MCF 10A (cell line): ENCODE measurements at regions not wholly inside any gene's neighbourhood (a gene's known extent, or its start where the extent isn't known, plus 50 kb on each side); places are given as distances from the start of the nearest gene placed in this dataset.
A peak's percentile ranks its signal among the peaks of the same experiment; 100 is the strongest.

Source experiments
- BruUV-seq: library from RNA; stranded (reverse); fragments of 400-500 nt; replicated peaks from 2 replicates; lab custom pipeline; 2021; lab: Mats Ljungman, UMichigan
- CTCF ChIA-PET: fragments of 300-600 bp; sonication (Branson Sonifier 250); formaldehyde crosslinking; extraction: SDS; loops from one replicate; lab custom pipeline; 2021; ENCODE audit warnings: antibody characterized with exemption, inconsistent platforms; lab: Yijun Ruan, JAX
- POLR2A ChIA-PET: fragments of 300-600, 350-650 bp; sonication (Branson Sonifier 250); formaldehyde crosslinking; extraction: SDS; loops from one replicate; lab custom pipeline; 2020; ENCODE audit warnings: antibody characterized with exemption, inconsistent platforms; lab: Yijun Ruan, JAX
- DNase-seq: peaks from one replicate; pipeline ENCODE4 v3.0.0-alpha.2; 2018; ENCODE audit not compliant: unreplicated experiment
- H3K27ac Mint-ChIP-seq: one replicate; pipeline ENCODE4 v1.8.0; 2022; ENCODE audit warnings: mild to moderate bottlenecking, low read depth, mixed read lengths; ENCODE audit not compliant: unreplicated experiment
- H3K27me3 Mint-ChIP-seq: one replicate; pipeline ENCODE4 v1.8.0; 2022; ENCODE audit warnings: mixed read lengths; ENCODE audit not compliant: insufficient read depth, unreplicated experiment
- H3K36me3 Mint-ChIP-seq: one replicate; pipeline ENCODE4 v1.8.0; 2022; ENCODE audit warnings: mild to moderate bottlenecking, moderate library complexity, mixed read lengths; ENCODE audit not compliant: insufficient read depth, unreplicated experiment
- H3K4me1 Mint-ChIP-seq: one replicate; pipeline ENCODE4 v1.8.0; 2022; ENCODE audit warnings: mixed read lengths; ENCODE audit not compliant: insufficient read depth, unreplicated experiment
- H3K4me3 Mint-ChIP-seq: one replicate; pipeline ENCODE4 v1.8.0; 2022; ENCODE audit warnings: mild to moderate bottlenecking, moderate library complexity, mixed read lengths; ENCODE audit not compliant: unreplicated experiment
- H3K9me3 Mint-ChIP-seq: one replicate; pipeline ENCODE4 v1.8.0; 2022; ENCODE audit warnings: mixed read lengths; ENCODE audit not compliant: unreplicated experiment
- intact Hi-C: fragments of 100-400 bp; cut with micrococcal nuclease; formaldehyde crosslinking; loops from 2 replicates; pipeline ENCODE4 v1.14.1; 2022
- TF ChIP-seq, protein P1 (sequence below): fragments of 200-600 bp; IDR thresholded peaks from one replicate; pipeline ENCODE4 v1.8.0; 2022; ENCODE audit warnings: antibody characterized with exemption, mild to moderate bottlenecking; ENCODE audit not compliant: unreplicated experiment

DNA sequence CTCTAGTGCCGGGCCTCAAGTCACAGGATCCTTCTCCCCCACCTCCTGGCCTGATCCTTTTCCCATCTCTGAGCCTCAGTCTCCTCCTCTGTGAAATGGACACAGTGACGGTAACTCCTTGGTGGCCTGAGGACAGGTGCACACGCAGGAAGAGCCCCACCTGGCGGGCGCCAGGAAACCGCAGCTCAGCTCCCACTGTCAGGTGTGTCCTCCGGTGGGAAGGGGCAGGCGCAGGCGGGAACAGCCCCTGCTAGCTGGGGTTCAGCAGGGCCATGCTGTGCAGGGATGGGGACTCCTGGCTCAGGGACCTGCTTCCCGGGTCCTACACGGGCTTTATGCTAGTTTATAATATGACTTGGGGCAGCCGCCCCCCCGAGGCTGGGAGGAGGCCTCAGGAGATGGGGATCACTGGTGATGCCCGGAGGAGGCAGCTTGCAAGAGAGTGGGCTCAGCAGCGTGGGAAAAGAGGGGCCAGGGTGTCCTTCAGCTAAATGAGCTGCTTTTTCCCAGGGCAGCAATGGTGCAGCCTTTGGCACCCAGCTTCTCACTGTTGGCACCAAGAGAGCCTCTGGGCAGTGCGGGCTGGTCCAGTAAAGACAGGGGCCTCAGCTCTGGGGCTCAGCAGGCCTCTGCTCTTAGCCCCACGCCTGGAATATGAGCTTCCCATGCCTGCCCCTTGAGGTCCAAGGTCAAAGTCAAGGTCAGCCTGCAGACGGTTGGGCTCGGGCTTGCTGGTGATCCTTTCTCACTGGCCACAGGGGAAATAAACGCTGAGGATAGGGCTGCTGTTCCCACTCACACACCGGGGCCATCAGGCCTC lies 68.0 kb upstream of the FAM20C start:
- Mint-ChIP-seq H3K27ac (no peak overlapping the region), H3K27me3 (no peaks in the 10 kb centered on the region), H3K36me3 (no peaks in the 10 kb centered on the region), H3K4me1 (no peaks in the 10 kb centered on the region), H3K4me3 (no peak overlapping the region), H3K9me3 (no peaks in the 10 kb centered on the region)
- ChIA-PET CTCF (interaction anchor here (1.0 kb wide), 1 partner anchor 11 kb away, joined by 3 read pairs; no protein-coding TSS in a partner anchor), POLR2A (no interaction called here)
- no TSS peak for BruUV-seq
- intact Hi-C loops, result no loop called here
- TF ChIP-seq, protein P1, sequence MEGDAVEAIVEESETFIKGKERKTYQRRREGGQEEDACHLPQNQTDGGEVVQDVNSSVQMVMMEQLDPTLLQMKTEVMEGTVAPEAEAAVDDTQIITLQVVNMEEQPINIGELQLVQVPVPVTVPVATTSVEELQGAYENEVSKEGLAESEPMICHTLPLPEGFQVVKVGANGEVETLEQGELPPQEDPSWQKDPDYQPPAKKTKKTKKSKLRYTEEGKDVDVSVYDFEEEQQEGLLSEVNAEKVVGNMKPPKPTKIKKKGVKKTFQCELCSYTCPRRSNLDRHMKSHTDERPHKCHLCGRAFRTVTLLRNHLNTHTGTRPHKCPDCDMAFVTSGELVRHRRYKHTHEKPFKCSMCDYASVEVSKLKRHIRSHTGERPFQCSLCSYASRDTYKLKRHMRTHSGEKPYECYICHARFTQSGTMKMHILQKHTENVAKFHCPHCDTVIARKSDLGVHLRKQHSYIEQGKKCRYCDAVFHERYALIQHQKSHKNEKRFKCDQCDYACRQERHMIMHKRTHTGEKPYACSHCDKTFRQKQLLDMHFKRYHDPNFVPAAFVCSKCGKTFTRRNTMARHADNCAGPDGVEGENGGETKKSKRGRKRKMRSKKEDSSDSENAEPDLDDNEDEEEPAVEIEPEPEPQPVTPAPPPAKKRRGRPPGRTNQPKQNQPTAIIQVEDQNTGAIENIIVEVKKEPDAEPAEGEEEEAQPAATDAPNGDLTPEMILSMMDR, result peak; percentile 20
- peak; percentile 37 for DNase-seq

DNA sequence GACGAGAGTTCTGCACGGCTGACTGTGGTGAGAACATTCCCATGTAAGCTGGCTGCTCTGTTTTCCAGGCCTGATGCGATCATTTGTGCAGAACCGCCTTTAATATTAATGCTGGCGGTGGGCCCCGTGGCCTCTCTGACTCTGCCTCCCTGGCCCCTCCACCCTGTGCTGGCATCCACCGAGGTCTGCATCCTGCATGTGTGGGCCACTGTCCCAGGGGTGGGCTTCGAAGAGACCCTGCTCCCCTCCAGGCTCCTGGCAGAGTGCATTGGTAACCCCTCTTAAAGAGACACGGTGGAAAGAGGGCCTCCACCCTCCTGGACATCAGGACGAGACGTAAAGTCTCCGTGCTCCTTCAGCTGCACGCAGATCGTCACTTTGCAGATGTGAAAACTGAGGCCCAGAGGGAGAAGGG lies 67.3 kb upstream of the FAM20C start:
- DNase-seq, result no peak
- no peaks in the 10 kb centered on the region for H3K4me1 Mint-ChIP-seq
- ChIA-PET POLR2A (no interaction called here), CTCF (interaction anchor here (1.0 kb wide), 1 partner anchor 12 kb away, joined by 3 read pairs; no protein-coding TSS in a partner anchor)
- TF ChIP-seq, protein P1, result no peak
- H3K4me3 Mint-ChIP-seq, result no peak overlapping the region
- no peaks in the 10 kb centered on the region for H3K27me3 Mint-ChIP-seq
- intact Hi-C loops, result no loop called here
- BruUV-seq, result no TSS peak
- no peaks in the 10 kb centered on the region for H3K9me3 Mint-ChIP-seq
- no peaks in the 10 kb centered on the region for H3K36me3 Mint-ChIP-seq
- H3K27ac Mint-ChIP-seq, result no peak overlapping the region

DNA sequence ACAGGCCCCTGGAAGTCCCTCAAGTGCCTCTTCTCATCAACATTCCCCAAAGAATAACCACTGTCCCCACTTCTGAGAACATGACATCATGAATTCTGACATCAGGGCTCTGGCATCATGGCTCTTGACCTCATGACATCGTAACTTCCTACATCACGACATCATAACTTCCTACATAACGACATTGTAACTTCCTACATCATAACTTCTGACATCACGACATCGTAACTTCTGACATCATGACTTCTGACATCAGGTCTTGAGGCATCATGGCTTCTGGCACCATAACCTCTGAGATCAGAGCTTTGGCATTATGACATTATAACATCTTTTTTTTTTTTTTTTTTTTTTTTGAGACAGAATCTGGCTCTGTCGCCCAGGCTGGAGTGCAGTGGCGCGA lies 66.7 kb upstream of the FAM20C start:
- no peaks in the 10 kb centered on the region for H3K27me3 Mint-ChIP-seq
- H3K36me3 Mint-ChIP-seq, result no peaks in the 10 kb centered on the region
- H3K4me3 Mint-ChIP-seq, result no peak overlapping the region
- H3K27ac Mint-ChIP-seq, result no peak overlapping the region
- no peaks in the 10 kb centered on the region for H3K9me3 Mint-ChIP-seq
- ChIA-PET POLR2A (interaction anchor here (0.6 kb wide), 1 partner anchor 108 kb away, joined by 3 read pairs; no protein-coding TSS in a partner anchor), CTCF (interaction anchor here (1.0 kb wide), 1 partner anchor 12 kb away, joined by 3 read pairs; no protein-coding TSS in a partner anchor)
- intact Hi-C loops, result no loop called here
- BruUV-seq, result no TSS peak
- no peaks in the 10 kb centered on the region for H3K4me1 Mint-ChIP-seq
- TF ChIP-seq, protein P1, result no peak
- DNase-seq, result no peak

DNA sequence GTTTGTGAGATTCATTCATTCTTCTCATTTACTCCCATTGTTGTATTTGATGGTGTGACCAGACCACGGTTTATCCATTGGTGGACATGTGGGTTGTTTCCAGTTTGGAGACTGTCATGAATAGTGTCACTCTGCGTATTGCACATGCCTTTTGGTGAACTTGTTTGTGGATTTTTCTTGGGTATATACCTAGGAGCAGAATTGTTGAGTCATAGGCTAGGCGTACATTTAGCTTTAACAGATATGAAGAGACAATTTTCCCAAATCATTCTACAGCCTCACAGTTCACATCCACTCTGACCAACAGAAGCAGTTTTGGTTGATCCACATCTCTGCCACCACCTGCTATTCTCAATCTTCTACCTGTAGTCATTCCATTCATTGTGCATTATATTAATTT lies 66.0 kb upstream of the FAM20C start:
- no peak for DNase-seq
- Mint-ChIP-seq H3K9me3 (no peaks in the 10 kb centered on the region), H3K27me3 (no peaks in the 10 kb centered on the region), H3K4me3 (no peak overlapping the region), H3K4me1 (no peaks in the 10 kb centered on the region), H3K36me3 (no peaks in the 10 kb centered on the region), H3K27ac (no peak overlapping the region)
- ChIA-PET CTCF (no interaction called here), POLR2A (interaction anchor here (1.1 kb wide), 1 partner anchor 18 kb away, joined by 3 read pairs; no protein-coding TSS in a partner anchor)
- intact Hi-C loops, result no loop called here
- no TSS peak for BruUV-seq
- TF ChIP-seq, protein P1, result no peak
